H9 (cell line): ENCODE measurements at regions not wholly inside any gene's neighbourhood (a gene's known extent, or its start where the extent isn't known, plus 50 kb on each side); places are given as distances from the start of the nearest gene placed in this dataset.

Source experiments
- DNase-seq: peaks from one replicate; pipeline ENCODE4 v3.0.0-alpha.2; 2017
- H2AFZ ChIP-seq: one replicate; pipeline ENCODE4 v1.6.1; 2013; ENCODE audit warnings: mild to moderate bottlenecking, low read length, control low read depth, moderate library complexity
- H2AK5ac ChIP-seq: 2 replicates; pipeline ENCODE4 v1.6.1; 2013; ENCODE audit warnings: low read length, control low read depth, mixed read lengths; ENCODE audit not compliant: insufficient read length
- H2BK120ac ChIP-seq: one replicate; pipeline ENCODE4 v1.6.1; 2013; ENCODE audit warnings: low read depth, mild to moderate bottlenecking, low read length, control low read depth, inconsistent platforms; ENCODE audit not compliant: poor library complexity, severe bottlenecking
- H2BK12ac ChIP-seq: 2 replicates; pipeline ENCODE4 v1.6.1; 2013; ENCODE audit warnings: low read length, control low read depth, mixed read lengths, low read depth; ENCODE audit not compliant: insufficient read length
- H2BK15ac ChIP-seq: 2 replicates; pipeline ENCODE4 v1.6.1; 2013; ENCODE audit warnings: low read depth, low read length, control low read depth
- H2BK20ac ChIP-seq: one replicate; pipeline ENCODE4 v1.6.1; 2013; ENCODE audit warnings: low read depth, mild to moderate bottlenecking, low read length, control low read depth, inconsistent platforms; ENCODE audit not compliant: poor library complexity, severe bottlenecking
- H2BK5ac ChIP-seq: 2 replicates; pipeline ENCODE4 v1.6.1; 2013; ENCODE audit warnings: low read length, control low read depth, mixed read lengths; ENCODE audit not compliant: insufficient read length
- H3K14ac ChIP-seq: 2 replicates; pipeline ENCODE4 v1.6.1; 2013; ENCODE audit warnings: low read length, control low read depth; ENCODE audit not compliant: insufficient read depth
- H3K18ac ChIP-seq: 2 replicates; pipeline ENCODE4 v1.6.1; 2013; ENCODE audit warnings: low read depth, mild to moderate bottlenecking, mixed read lengths, low read length, control low read depth; ENCODE audit not compliant: insufficient read length
- H3K23ac ChIP-seq: 2 replicates; pipeline ENCODE4 v1.6.1; 2013; ENCODE audit warnings: low read length, control low read depth, mixed read lengths, low read depth; ENCODE audit not compliant: insufficient read length
- H3K23me2 ChIP-seq: 2 replicates; pipeline ENCODE4 v1.6.1; 2013; ENCODE audit warnings: low read depth, mild to moderate bottlenecking, mixed read lengths, low read length, control low read depth; ENCODE audit not compliant: insufficient read length, poor library complexity, severe bottlenecking
- H3K27ac ChIP-seq: 2 replicates; pipeline ENCODE4 v1.5.1; 2013; ENCODE audit warnings: low read length, control low read depth, mixed read lengths, low read depth; ENCODE audit not compliant: insufficient read length
- H3K27me3 ChIP-seq: 2 replicates; pipeline ENCODE4 v1.6.1; 2013; ENCODE audit warnings: low read length, control low read depth, inconsistent platforms; ENCODE audit not compliant: insufficient read depth
- H3K4ac ChIP-seq: 2 replicates; pipeline ENCODE4 v1.6.1; 2013; ENCODE audit warnings: low read depth, mild to moderate bottlenecking, control low read depth, inconsistent platforms, low read length, moderate library complexity
- H3K4me1 ChIP-seq: 2 replicates; pipeline ENCODE4 v1.6.1; 2013; ENCODE audit warnings: low read length, control low read depth, inconsistent platforms; ENCODE audit not compliant: insufficient read depth
- H3K4me2 ChIP-seq: 2 replicates; pipeline ENCODE4 v1.6.1; 2013; ENCODE audit warnings: low read length, control low read depth, mixed read lengths; ENCODE audit not compliant: insufficient read length, insufficient read depth
- H3K56ac ChIP-seq: 2 replicates; pipeline ENCODE4 v1.6.1; 2013; ENCODE audit warnings: low read depth, mild to moderate bottlenecking, mixed read lengths, low read length, control low read depth; ENCODE audit not compliant: insufficient read length
- H3K79me1 ChIP-seq: 2 replicates; pipeline ENCODE4 v1.6.1; 2013; ENCODE audit warnings: low read depth, mild to moderate bottlenecking, moderate library complexity, low read length, control low read depth, inconsistent platforms; ENCODE audit not compliant: insufficient read depth, poor library complexity, severe bottlenecking
- H3K79me2 ChIP-seq: 2 replicates; pipeline ENCODE4 v1.6.1; 2013; ENCODE audit warnings: low read length, control low read depth, inconsistent platforms; ENCODE audit not compliant: insufficient read depth
- H3K9ac ChIP-seq: 2 replicates; pipeline ENCODE4 v1.6.1; 2013; ENCODE audit warnings: low read length, control low read depth, mixed read lengths; ENCODE audit not compliant: insufficient read length; ENCODE audit errors: extremely low read depth
- H3K9me3 ChIP-seq: one replicate; pipeline ENCODE4 v1.6.1; 2013; ENCODE audit warnings: low read depth, low read length, inconsistent platforms; ENCODE audit not compliant: control insufficient read depth
- H3T11ph ChIP-seq: one replicate; pipeline ENCODE4 v1.6.1; 2013; ENCODE audit warnings: mild to moderate bottlenecking, low read length, control low read depth, inconsistent platforms
- H4K20me1 ChIP-seq: one replicate; pipeline ENCODE4 v1.6.1; 2013; ENCODE audit not compliant: control insufficient read depth, insufficient read length, insufficient read depth
- H4K5ac ChIP-seq: 2 replicates; pipeline ENCODE4 v1.6.1; 2013; ENCODE audit warnings: low read depth, mild to moderate bottlenecking, mixed read lengths, low read length, control low read depth; ENCODE audit not compliant: insufficient read length
- H4K8ac ChIP-seq: replicated peaks from 2 replicates; pipeline ENCODE4 v1.6.1; 2013; ENCODE audit warnings: low read length, control low read depth, mixed read lengths, low read depth; ENCODE audit not compliant: insufficient read length
- H4K91ac ChIP-seq: 2 replicates; pipeline ENCODE4 v1.6.1; 2013; ENCODE audit warnings: low read depth, mild to moderate bottlenecking, moderate library complexity, mixed read lengths, low read length, control low read depth; ENCODE audit not compliant: insufficient read length
- H3K27ac Mint-ChIP-seq, 3 experiments: 2 replicates in 2 of 3; 3 replicates in 1 of 3; pipeline ENCODE4 v1.8.0; 2020 to 2021; ENCODE audit warnings: mixed read lengths in 3 of 3, mild to moderate bottlenecking in 1 of 3, moderate library complexity in 1 of 3
- H3K27me3 Mint-ChIP-seq: 2 replicates; pipeline ENCODE4 v1.8.0; 2021; ENCODE audit warnings: low read depth, mild to moderate bottlenecking, moderate library complexity, mixed read lengths
- H3K36me3 Mint-ChIP-seq, 3 experiments: 2 replicates in 2 of 3; 3 replicates in 1 of 3; pipeline ENCODE4 v1.8.0; 2020 to 2021; ENCODE audit warnings: low read depth in 3 of 3, mixed read lengths in 3 of 3; ENCODE audit not compliant: insufficient read depth in 1 of 3
- H3K4me1 Mint-ChIP-seq, 2 experiments: 2 replicates each; pipeline ENCODE4 v1.8.0; 2020; ENCODE audit warnings: mixed read lengths in 2 of 2
- H3K4me3 Mint-ChIP-seq, 2 experiments: 2 replicates in 1 of 2; 3 replicates in 1 of 2; pipeline ENCODE4 v1.8.0; 2020 to 2021; ENCODE audit warnings: mild to moderate bottlenecking in 2 of 2, mixed read lengths in 2 of 2, moderate library complexity in 1 of 2
- H3K9me3 Mint-ChIP-seq, 2 experiments: 2 replicates in 1 of 2; 3 replicates in 1 of 2; pipeline ENCODE4 v1.8.0; 2020; ENCODE audit warnings: mild to moderate bottlenecking in 2 of 2, mixed read lengths in 2 of 2, moderate library complexity in 1 of 2
- WGBS: extraction: QIAGEN DNeasy Blood & Tissue Kit; methylation state at CpG from one replicate; pipeline ENCODE4 v1.1.7; 2013; ENCODE audit warnings: missing lambda C conversion rate, low lambda C conversion rate, mixed read lengths; ENCODE audit not compliant: insufficient read length; ENCODE audit errors: extremely low coverage; 5-methylcytosine and 5-hydroxymethylcytosine counted together
- TF ChIP-seq, protein P1 (sequence below): fragments of 200-600 bp; sonication (generic); conservative IDR thresholded peaks from 3 replicates; pipeline ENCODE4 v1.8.0; 2021; ENCODE audit warnings: antibody characterized with exemption, mild to moderate bottlenecking

DNA sequence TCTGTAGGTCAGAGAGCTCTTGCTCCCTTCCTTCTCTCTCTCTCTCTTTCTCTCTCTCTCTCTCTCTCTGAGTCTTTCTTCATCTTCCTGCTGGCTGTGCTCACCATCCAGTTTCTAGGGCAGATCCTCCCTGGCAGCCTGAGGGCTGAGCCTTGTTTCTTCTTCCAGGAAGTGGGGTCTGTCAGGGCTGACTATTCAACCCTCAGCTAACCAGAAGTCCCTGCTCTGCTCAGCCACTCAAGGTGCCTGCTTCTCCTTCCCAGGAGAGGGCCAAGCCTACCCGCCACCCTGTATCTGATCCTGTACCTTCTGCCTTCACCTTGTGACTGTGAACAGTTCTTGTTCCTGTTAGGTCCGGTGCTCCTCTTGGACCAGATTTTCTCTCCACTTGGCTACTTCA lies 107.6 kb upstream of the ETV3 start:
- Histone ChIP-seq H3K27me3 (no peaks in the 10 kb centered on the region), H4K5ac (no peak overlapping the region), H2AFZ (no peak overlapping the region), H3K4me2 (no peak overlapping the region), H3K4ac (no peak overlapping the region), H4K8ac (no peak overlapping the region), H2BK20ac (no peak overlapping the region), H3K79me2 (no peaks in the 10 kb centered on the region), H2BK120ac (no peak overlapping the region), H3K9me3 (no peaks in the 10 kb centered on the region), H3T11ph (no peak overlapping the region), H2BK5ac (no peak overlapping the region), H4K20me1 (no peaks in the 10 kb centered on the region), H2BK12ac (no peak overlapping the region), H3K56ac (no peak overlapping the region), H3K14ac (no peak overlapping the region), H3K18ac (no peak overlapping the region), H4K91ac (no peak overlapping the region), H2AK5ac (no peak overlapping the region), H3K79me1 (no peaks in the 10 kb centered on the region), H2BK15ac (no peak overlapping the region), H3K23me2 (no peaks in the 10 kb centered on the region), H3K23ac (no peak overlapping the region), H3K4me1 (no peaks in the 10 kb centered on the region), H3K27ac (no peak overlapping the region), H3K9ac (no peak overlapping the region)
- Mint-ChIP-seq H3K9me3 (peaks cover 3% of the 10 kb centered on the region in 2 experiments; a peak in 3 of 5 replicates), H3K27me3 (no peaks in the 10 kb centered on the region), H3K4me1 (peaks cover 6 to 7% of the 10 kb centered on the region in 2 experiments), H3K4me3 (no peak overlapping the region; a peak in 1 of 5 replicates), H3K36me3 (no peaks in the 10 kb centered on the region; a peak in 1 of 7 replicates), H3K27ac (no peak overlapping the region)
- TF ChIP-seq, protein P1, sequence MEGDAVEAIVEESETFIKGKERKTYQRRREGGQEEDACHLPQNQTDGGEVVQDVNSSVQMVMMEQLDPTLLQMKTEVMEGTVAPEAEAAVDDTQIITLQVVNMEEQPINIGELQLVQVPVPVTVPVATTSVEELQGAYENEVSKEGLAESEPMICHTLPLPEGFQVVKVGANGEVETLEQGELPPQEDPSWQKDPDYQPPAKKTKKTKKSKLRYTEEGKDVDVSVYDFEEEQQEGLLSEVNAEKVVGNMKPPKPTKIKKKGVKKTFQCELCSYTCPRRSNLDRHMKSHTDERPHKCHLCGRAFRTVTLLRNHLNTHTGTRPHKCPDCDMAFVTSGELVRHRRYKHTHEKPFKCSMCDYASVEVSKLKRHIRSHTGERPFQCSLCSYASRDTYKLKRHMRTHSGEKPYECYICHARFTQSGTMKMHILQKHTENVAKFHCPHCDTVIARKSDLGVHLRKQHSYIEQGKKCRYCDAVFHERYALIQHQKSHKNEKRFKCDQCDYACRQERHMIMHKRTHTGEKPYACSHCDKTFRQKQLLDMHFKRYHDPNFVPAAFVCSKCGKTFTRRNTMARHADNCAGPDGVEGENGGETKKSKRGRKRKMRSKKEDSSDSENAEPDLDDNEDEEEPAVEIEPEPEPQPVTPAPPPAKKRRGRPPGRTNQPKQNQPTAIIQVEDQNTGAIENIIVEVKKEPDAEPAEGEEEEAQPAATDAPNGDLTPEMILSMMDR = no peak
- DNase-seq = no peak
- WGBS = no CpG with 5 or more reads among the region's 2 CpGs
